NCI-H524 treated with DMSO at 0.1 percent for 48 hours (cell line): ENCODE measurements at regions not wholly inside any gene's neighbourhood (a gene's known extent, or its start where the extent isn't known, plus 50 kb on each side); places are given as distances from the start of the nearest gene placed in this dataset.

ENCODE experiments used
- DNase-seq: peaks from one replicate; lab custom pipeline; 2025; lab: John Stamatoyannopoulos, UW

DNA sequence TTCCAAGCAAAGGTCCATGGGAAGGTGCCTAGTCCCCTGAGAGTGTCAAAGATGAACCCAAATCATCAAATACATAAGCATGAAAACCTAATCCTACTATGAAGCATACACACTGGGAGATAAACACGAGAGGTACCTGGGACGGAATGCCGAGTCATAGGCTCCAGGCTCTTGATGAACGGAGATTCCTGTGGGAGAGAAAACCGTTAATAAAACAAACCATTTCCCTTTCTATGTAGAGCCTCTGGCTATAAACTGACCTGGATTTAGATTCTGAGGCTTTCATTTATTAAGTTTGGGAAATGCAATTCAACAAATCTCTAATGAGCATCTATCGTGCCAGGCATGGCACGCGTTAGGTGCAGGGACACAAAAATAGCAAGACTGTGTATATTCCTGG, 206.4 kb upstream of the IL12B start:
- DNase-seq, result no peak

DNA sequence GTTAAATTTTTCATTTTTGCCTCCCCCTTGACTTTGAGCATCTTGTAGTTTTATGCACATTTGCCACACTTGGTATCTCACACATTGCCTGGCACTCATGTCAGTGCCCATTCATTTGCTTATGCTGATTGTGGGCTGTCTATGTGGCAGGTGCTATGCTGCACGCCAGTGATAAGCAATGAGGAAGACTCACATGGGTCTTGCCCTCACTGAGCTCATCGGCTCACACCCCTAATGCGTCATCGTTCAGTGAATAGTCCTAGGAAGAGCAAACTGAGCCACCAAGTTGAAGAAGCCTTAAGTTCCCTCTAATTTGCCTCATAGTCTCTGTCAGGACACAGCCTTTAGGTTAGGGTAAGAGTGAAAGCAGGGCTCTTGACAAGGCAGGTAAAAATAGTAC, 209.4 kb upstream of the IL12B start:
- DNase-seq, result no peak

DNA sequence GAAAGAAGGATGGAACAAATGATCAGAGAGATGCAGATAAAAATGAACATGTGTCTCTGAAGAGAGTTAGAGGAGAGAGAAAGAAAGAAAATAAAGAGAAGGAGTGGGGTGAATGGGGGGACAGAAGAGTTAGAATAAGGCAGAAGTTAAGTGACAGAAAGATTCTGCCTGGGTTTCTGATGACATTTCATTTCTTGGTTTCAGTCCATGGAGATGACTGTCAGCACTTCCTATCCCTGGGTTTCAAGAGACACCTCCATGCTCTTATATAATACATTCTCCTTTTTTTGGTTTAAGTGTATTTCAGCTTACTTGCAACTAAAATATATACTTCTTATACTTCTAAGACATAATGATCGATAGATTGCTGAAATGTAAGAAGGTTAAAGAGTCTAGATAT, 213.0 kb upstream of the IL12B start:
- no peak for DNase-seq

- no peak for DNase-seq
Observed at GRCh38 chr5:159545156-159545555, 214.9 kb upstream of the IL12B start.

- DNase-seq, result no peak
Observed at GRCh38 chr5:159547466-159548195, 217.3 kb upstream of the IL12B start.

- no peak for DNase-seq
Observed at GRCh38 chr5:159548517-159548916, 218.2 kb upstream of the IL12B start.

DNA sequence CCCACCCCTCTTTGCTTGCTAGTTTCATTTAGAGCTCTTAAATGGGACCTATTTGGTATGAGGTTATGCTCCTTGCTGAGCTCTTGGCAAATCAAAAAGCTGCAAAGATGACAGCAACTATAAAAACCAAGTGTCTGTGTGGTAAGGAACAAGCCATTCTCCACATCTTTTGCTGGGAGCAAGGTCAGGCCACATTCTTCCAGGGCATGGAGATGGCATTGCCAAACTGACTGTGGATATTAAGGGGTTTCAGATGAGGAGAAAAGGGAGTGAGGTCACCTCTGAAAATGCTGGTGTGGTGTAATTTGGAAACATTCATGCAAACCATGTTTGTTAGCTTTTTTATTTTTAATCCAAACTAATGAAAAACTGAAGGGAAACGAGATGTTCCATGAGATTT, 218.8 kb upstream of the IL12B start:
- DNase-seq, result no peak

DNA sequence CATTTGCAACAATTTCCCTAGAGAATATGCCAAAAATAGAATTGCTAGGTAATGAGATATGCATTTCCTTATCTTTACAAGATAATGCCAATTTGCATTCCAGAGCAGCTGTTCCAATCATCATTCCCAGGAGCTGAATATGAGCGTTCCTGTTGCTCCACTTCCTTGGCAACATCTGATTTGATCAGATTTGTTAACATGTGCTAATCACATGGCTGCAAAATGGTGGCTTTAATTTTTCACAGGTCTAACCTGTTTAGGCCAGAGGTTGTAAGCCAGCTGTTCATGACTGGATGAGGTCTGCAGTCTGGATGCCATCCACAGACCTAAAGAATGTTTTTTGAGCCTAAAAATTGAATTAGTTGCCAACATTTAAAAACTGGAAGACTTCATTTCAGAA, 220.7 kb upstream of the IL12B start:
- no peak for DNase-seq

DNA sequence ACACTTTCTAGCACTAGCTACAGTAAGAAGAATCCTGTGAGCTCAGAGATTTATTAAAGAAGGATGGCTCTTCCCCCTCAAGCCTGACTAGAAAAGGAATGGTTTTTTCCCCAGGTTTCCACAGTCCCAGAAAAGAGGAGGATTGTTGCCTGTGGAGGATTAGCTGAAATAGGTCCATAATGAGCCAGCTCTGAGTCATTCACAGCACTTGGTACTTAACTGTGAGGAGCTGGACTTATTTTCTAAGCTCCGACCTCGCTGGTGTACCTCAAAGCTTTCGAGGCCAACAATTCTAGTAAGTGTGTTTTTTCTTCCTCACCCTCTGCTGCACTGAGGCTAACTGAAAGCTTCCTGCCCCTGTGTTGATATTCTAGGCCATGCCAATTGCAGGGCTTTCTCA, 222.5 kb upstream of the IL12B start:
- no peak for DNase-seq

- DNase-seq, result no peak
Observed at GRCh38 chr5:159553792-159554191, 223.5 kb upstream of the IL12B start.

GRCh38 chr5:159555084-159555483, 224.8 kb upstream of the IL12B start:
- DNase-seq, result no peak

GRCh38 chr5:159559337-159559736, 229.1 kb upstream of the IL12B start:
- DNase-seq, result peak; percentile 11

DNA sequence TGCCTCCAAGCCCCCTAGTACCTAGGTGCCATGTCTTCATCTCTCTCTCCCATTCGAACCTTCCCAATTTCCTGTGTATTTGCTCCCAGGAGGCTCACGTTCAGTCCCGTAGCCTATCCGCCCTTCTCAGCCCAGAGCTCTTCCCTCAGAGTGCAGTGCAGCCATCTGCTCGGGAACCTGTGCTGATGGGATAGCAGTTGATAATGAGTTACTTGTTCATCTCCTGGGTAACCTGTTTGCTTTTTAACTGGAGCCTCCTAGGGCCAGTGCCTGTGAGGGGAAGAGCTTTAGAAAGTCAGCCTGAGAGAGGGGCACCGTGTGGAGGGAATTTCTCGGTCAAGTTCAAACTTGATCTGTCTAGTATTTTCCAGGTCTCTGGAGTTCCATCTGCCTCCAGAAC, 229.8 kb upstream of the IL12B start:
- peak; percentile 57 for DNase-seq

- DNase-seq, result no peak
Observed at GRCh38 chr5:159564031-159564430, 233.7 kb upstream of the IL12B start.

- no peak for DNase-seq
Observed at GRCh38 chr5:159566832-159567231, 236.5 kb upstream of the IL12B start.

GRCh38 chr5:159567461-159567860, 237.2 kb upstream of the IL12B start:
- DNase-seq, result no peak

DNA sequence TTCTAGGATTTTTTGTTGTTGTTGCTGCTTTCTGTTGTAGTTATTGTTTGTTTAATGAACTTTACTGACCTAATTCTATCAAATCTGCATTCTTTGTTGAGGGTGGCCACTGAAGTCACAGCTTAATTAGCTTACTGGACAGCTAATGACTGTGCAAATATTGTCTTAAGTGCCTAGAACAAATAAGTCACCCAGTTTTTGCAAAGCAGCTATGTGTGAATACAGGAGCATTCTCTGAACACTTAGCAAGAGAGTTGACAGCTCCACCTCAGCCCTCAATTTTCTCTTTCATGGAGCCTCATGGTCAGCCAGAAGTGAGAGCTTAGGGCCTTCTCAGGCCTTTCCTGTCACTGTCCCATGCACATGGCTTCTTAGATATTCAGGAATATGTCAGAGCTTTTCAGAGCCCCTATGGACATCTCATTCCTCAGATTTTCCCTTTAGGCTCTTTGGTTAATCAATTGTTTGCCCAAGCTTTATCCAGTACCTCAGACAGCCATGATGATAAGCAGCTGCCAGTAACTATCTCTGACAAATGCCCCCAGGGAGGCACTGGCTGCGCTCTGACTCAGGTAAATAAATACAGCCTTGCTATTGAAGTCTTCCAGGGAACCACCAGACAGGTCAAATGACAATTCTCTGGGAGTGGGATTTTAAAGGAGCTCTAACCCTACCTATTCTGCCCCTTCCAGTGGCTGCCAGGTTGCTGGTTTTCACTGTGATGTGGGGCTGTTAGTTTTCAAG, 241.4 kb upstream of the IL12B start:
- no peak for DNase-seq

DNA sequence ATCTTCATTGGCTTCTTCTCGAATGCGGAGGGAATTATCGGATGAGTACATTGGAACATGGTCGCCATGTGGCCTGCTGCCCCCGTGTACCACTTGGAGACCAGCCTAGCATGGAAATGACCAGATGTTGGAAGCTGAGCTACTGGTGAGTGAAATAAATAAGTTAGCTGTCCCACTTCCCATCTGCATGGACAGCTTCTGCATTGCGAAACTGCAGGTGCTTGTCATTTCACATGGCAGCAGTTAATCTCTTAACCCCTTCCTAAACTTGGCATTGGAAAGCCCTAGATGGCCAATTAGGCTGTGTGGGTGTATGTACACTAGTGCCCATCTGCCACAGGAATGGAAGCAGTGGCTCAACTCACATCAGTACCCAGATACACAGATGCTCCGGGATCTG, 246.6 kb upstream of the IL12B start:
- peak; percentile 91 for DNase-seq

DNA sequence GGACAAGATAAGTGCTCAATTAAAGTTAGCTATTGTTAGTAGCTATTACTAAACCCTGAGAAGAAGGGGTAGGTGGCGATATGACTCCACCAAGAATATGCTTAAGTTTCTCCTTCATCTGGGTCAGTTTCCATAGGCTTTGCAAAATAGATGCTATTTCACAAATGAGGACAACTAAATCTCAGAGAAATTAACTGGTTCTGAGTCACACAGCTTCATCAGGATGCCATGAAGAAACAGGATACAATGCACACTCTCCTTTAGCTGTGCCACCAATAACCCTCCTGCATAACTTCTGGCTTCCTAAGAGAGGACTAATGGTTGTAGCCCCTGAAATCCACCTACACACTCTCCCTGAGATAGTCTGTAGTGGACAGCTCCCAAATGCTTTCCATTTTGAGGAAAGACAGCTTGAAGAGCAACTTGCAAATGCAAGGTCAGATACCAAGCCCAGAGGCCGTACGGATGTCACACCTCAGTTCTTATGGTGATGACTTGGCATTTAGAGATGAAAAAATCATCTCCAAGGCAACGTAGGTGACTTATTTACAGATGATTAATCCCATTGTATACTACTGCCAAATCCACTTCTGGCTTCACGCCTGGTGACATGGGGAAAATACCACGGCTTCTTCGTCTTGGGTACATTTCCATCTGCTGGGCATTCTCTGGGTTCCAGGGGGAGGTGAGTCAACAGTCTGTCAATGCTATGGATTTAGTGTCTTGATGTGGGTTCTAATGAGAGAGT, 251.4 kb upstream of the IL12B start:
- DNase-seq, result no peak

- no peak for DNase-seq
Observed at GRCh38 chr5:159582756-159583541, 252.7 kb upstream of the IL12B start.

DNA sequence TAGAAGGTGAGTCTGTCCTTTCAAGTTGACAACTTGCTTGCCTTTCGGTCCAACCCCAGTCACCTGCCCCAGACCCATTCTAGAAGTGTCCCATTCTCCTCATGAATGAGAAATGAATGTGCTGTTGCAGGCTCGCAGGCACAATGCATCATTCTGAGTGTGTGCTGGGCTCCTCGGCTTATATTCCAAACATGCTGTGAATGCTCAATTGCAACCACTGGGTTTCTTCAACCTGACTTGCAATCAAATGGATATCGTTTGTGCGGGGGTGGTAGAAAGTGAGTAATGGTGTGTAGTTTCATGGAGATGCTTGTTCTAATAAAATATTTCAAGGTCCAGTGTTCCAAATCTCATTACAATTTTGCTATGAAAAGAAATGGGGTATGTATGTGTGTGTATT, 256.6 kb upstream of the IL12B start:
- no peak for DNase-seq

GRCh38 chr5:159588941-159589340, 258.7 kb upstream of the IL12B start:
- DNase-seq, result no peak
